ENCODE measurements at regions not wholly inside any gene's neighbourhood (a gene's known extent, or its start where the extent isn't known, plus 50 kb on each side); places are given as distances from the start of the nearest gene placed in this dataset.

GRCh38 chr12:42857106-42857505 is 267.6 kb upstream of the PRICKLE1 start:
- Mint-ChIP-seq H3K9me3 (no peaks in the 10 kb centered on the region), H3K4me1 (no peaks in the 10 kb centered on the region), H3K4me3 (no peak overlapping the region), H3K36me3 (ENCODE audit: low read depth) (no peaks in the 10 kb centered on the region), H3K27ac (no peak overlapping the region), H3K27me3 (no peaks in the 10 kb centered on the region)
- no peak for ATAC-seq (replicated peaks)

GRCh38 chr12:42855362-42855950 is 265.9 kb upstream of the PRICKLE1 start:
- H3K36me3 Mint-ChIP-seq (ENCODE audit: low read depth): no peaks in the 10 kb centered on the region

GRCh38 chr12:42854826-42855225 is 265.3 kb upstream of the PRICKLE1 start:
- no peaks in the 10 kb centered on the region for H3K4me1 Mint-ChIP-seq
- ATAC-seq (replicated peaks): no peak
- no peaks in the 10 kb centered on the region for H3K27me3 Mint-ChIP-seq
- no peaks in the 10 kb centered on the region for H3K36me3 Mint-ChIP-seq (ENCODE audit: low read depth)
- no peak overlapping the region for H3K4me3 Mint-ChIP-seq
- no peak overlapping the region for H3K27ac Mint-ChIP-seq
- H3K9me3 Mint-ChIP-seq: no peaks in the 10 kb centered on the region

More at GRCh38 chr12:42855362-42855950, 265.9 kb upstream of the PRICKLE1 start:
- H3K4me3 Mint-ChIP-seq: no peak overlapping the region
- no peak overlapping the region for H3K27ac Mint-ChIP-seq
- no peaks in the 10 kb centered on the region for H3K9me3 Mint-ChIP-seq
- H3K4me1 Mint-ChIP-seq: no peaks in the 10 kb centered on the region
- no peak for ATAC-seq (replicated peaks)
- H3K27me3 Mint-ChIP-seq: no peaks in the 10 kb centered on the region

- H3K36me3 Mint-ChIP-seq (ENCODE audit: low read depth): no peaks in the 10 kb centered on the region
- ATAC-seq (replicated peaks): no peak
- H3K27ac Mint-ChIP-seq: no peak overlapping the region
- H3K9me3 Mint-ChIP-seq: no peaks in the 10 kb centered on the region
- no peaks in the 10 kb centered on the region for H3K4me1 Mint-ChIP-seq
- no peak overlapping the region for H3K4me3 Mint-ChIP-seq
- H3K27me3 Mint-ChIP-seq: no peaks in the 10 kb centered on the region
Measured at GRCh38 chr12:42854208-42854607, 264.7 kb upstream of the PRICKLE1 start.

- Mint-ChIP-seq H3K9me3 (no peaks in the 10 kb centered on the region), H3K27ac (no peak overlapping the region)
- ATAC-seq (replicated peaks): no peak
Measured at GRCh38 chr12:42853370-42854140, 264.0 kb upstream of the PRICKLE1 start.

GRCh38 chr12:42846782-42847181 is 257.2 kb upstream of the PRICKLE1 start:
- ATAC-seq (replicated peaks): no peak
- Mint-ChIP-seq H3K4me1 (no peaks in the 10 kb centered on the region), H3K36me3 (ENCODE audit: low read depth) (no peaks in the 10 kb centered on the region), H3K9me3 (peaks cover 8% of the 10 kb centered on the region), H3K27me3 (no peaks in the 10 kb centered on the region), H3K4me3 (no peak overlapping the region), H3K27ac (no peak overlapping the region)

More at GRCh38 chr12:42853370-42854140, 264.0 kb upstream of the PRICKLE1 start:
- no peak overlapping the region for H3K4me3 Mint-ChIP-seq
- H3K4me1 Mint-ChIP-seq: no peaks in the 10 kb centered on the region
- H3K27me3 Mint-ChIP-seq: no peaks in the 10 kb centered on the region
- no peaks in the 10 kb centered on the region for H3K36me3 Mint-ChIP-seq (ENCODE audit: low read depth)

GRCh38 chr12:42834062-42834461 is 244.5 kb upstream of the PRICKLE1 start:
- no peak for ATAC-seq (replicated peaks)
- Mint-ChIP-seq H3K4me3 (no peak overlapping the region), H3K9me3 (no peaks in the 10 kb centered on the region), H3K36me3 (ENCODE audit: low read depth) (no peaks in the 10 kb centered on the region), H3K27me3 (no peaks in the 10 kb centered on the region), H3K4me1 (no peaks in the 10 kb centered on the region), H3K27ac (no peak overlapping the region)

- H3K4me3 Mint-ChIP-seq: no peak overlapping the region
- ATAC-seq (replicated peaks): no peak
- H3K27me3 Mint-ChIP-seq: no peaks in the 10 kb centered on the region
- H3K36me3 Mint-ChIP-seq (ENCODE audit: low read depth): no peaks in the 10 kb centered on the region
- no peak overlapping the region for H3K27ac Mint-ChIP-seq
- no peaks in the 10 kb centered on the region for H3K4me1 Mint-ChIP-seq
- H3K9me3 Mint-ChIP-seq: peaks cover 3% of the 10 kb centered on the region
Measured at GRCh38 chr12:42828836-42829235, 239.3 kb upstream of the PRICKLE1 start.

GRCh38 chr12:42824327-42824726 is 234.8 kb upstream of the PRICKLE1 start:
- no peak overlapping the region for H3K4me3 Mint-ChIP-seq
- peaks cover 3% of the 10 kb centered on the region for H3K9me3 Mint-ChIP-seq
- no peaks in the 10 kb centered on the region for H3K4me1 Mint-ChIP-seq
- H3K27ac Mint-ChIP-seq: no peak overlapping the region
- no peaks in the 10 kb centered on the region for H3K36me3 Mint-ChIP-seq (ENCODE audit: low read depth)
- no peaks in the 10 kb centered on the region for H3K27me3 Mint-ChIP-seq
- no peak for ATAC-seq (replicated peaks)

GRCh38 chr12:42823679-42824078 is 234.1 kb upstream of the PRICKLE1 start:
- H3K4me1 Mint-ChIP-seq: no peaks in the 10 kb centered on the region
- H3K36me3 Mint-ChIP-seq (ENCODE audit: low read depth): no peaks in the 10 kb centered on the region
- H3K9me3 Mint-ChIP-seq: peaks cover 3% of the 10 kb centered on the region
- ATAC-seq (replicated peaks): no peak
- H3K4me3 Mint-ChIP-seq: no peak overlapping the region
- no peak overlapping the region for H3K27ac Mint-ChIP-seq
- no peaks in the 10 kb centered on the region for H3K27me3 Mint-ChIP-seq

- H3K36me3 Mint-ChIP-seq (ENCODE audit: low read depth): no peaks in the 10 kb centered on the region
- no peaks in the 10 kb centered on the region for H3K27me3 Mint-ChIP-seq
- H3K27ac Mint-ChIP-seq: no peak overlapping the region
- ATAC-seq (replicated peaks): no peak
- H3K4me3 Mint-ChIP-seq: no peak overlapping the region
- peaks cover 3% of the 10 kb centered on the region for H3K9me3 Mint-ChIP-seq
- H3K4me1 Mint-ChIP-seq: no peaks in the 10 kb centered on the region
Measured at GRCh38 chr12:42819846-42820245, 230.3 kb upstream of the PRICKLE1 start.

- no peak for ATAC-seq (replicated peaks)
- H3K27ac Mint-ChIP-seq: no peak overlapping the region
- no peaks in the 10 kb centered on the region for H3K9me3 Mint-ChIP-seq
- no peak overlapping the region for H3K4me3 Mint-ChIP-seq
- no peaks in the 10 kb centered on the region for H3K4me1 Mint-ChIP-seq
- no peaks in the 10 kb centered on the region for H3K36me3 Mint-ChIP-seq (ENCODE audit: low read depth)
- no peaks in the 10 kb centered on the region for H3K27me3 Mint-ChIP-seq
Measured at GRCh38 chr12:42815068-42815467, 225.5 kb upstream of the PRICKLE1 start.

GRCh38 chr12:42812871-42813270 is 223.3 kb upstream of the PRICKLE1 start:
- Mint-ChIP-seq H3K27ac (no peak overlapping the region), H3K4me3 (no peak overlapping the region), H3K36me3 (ENCODE audit: low read depth) (no peaks in the 10 kb centered on the region), H3K4me1 (no peaks in the 10 kb centered on the region), H3K9me3 (no peaks in the 10 kb centered on the region), H3K27me3 (no peaks in the 10 kb centered on the region)
- ATAC-seq (replicated peaks): no peak

- H3K9me3 Mint-ChIP-seq: no peaks in the 10 kb centered on the region
- no peak for ATAC-seq (replicated peaks)
- H3K27ac Mint-ChIP-seq: no peak overlapping the region
- H3K4me1 Mint-ChIP-seq: no peaks in the 10 kb centered on the region
- H3K4me3 Mint-ChIP-seq: no peak overlapping the region
- H3K27me3 Mint-ChIP-seq: no peaks in the 10 kb centered on the region
- no peaks in the 10 kb centered on the region for H3K36me3 Mint-ChIP-seq (ENCODE audit: low read depth)
Measured at GRCh38 chr12:42812086-42812485, 222.5 kb upstream of the PRICKLE1 start.

GRCh38 chr12:42810006-42810405 is 220.5 kb upstream of the PRICKLE1 start:
- Mint-ChIP-seq H3K27me3 (no peaks in the 10 kb centered on the region), H3K9me3 (no peaks in the 10 kb centered on the region), H3K4me3 (no peak overlapping the region), H3K27ac (no peak overlapping the region), H3K36me3 (ENCODE audit: low read depth) (no peaks in the 10 kb centered on the region), H3K4me1 (no peaks in the 10 kb centered on the region)
- no peak for ATAC-seq (replicated peaks)

Measured in activated T-helper 17 cell treated with anti-CD3 and anti-CD28 coated beads, Interleukin-2, amount 50 U/mL, for 72 hours (primary cell).